HG03442 (cell line): ENCODE measurements at regions not wholly inside any gene's neighbourhood (a gene's known extent, or its start where the extent isn't known, plus 50 kb on each side); places are given as distances from the start of the nearest gene placed in this dataset.

Experiments used
- ATAC-seq: cut with Tn5 transposase; IDR thresholded peaks from one replicate; pipeline ENCODE4 v1.9.1; 2021; ENCODE audit warnings: mild to moderate bottlenecking, moderate library complexity; ENCODE audit not compliant: unreplicated experiment

DNA sequence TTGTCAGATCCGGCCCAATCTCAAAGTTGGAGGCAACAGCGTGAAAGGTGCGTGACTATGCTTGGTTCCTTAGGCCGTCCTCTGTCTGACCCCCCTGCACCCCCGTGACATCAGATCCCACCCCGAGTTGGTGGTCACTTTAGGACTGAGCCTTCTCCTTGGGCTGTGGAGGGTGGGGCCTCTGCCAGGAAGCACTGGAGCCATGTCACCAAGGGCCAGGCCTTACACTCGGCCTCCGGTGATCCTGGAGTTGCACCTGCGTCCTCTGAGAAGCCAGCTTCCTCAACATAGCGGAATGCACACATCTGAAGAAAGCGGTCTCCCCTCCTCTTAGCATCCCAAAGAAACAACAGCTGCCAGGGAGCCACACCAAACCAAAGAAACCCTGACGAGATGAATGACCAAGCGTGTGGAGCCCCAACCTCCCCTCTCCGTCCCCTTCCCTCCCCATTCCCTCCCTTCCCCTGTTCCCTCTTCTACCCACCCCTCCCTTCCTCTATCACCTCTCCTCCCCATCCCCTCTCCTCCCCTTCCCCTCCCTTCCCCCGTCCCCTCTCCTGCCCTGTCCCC, 182.6 kb downstream of the TTLL2 start:
- no peak for ATAC-seq

GRCh38 chr6:167508919-167509852, 184.3 kb downstream of the TTLL2 start:
- ATAC-seq = no peak

DNA sequence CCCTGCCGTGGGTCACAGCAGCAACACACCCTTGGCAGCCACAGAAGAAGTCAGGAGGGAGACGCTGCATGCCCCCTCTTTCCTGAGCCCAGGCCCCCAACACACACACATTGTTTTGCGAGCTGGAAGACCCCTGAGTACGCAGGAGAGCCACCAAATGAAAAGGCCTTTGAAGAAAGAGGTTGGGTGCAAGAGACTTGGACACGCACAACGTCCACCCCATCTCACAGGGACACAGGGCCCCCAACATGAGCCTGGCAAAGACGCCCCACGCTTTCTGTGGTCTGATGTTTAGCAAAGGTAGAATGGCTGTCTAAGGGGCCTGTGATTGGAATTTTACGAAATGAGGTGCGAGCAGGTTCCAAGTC, 185.0 kb downstream of the TTLL2 start:
- ATAC-seq = no peak

- no peak for ATAC-seq
Observed at GRCh38 chr6:167510648-167511047, 185.8 kb downstream of the TTLL2 start.

DNA sequence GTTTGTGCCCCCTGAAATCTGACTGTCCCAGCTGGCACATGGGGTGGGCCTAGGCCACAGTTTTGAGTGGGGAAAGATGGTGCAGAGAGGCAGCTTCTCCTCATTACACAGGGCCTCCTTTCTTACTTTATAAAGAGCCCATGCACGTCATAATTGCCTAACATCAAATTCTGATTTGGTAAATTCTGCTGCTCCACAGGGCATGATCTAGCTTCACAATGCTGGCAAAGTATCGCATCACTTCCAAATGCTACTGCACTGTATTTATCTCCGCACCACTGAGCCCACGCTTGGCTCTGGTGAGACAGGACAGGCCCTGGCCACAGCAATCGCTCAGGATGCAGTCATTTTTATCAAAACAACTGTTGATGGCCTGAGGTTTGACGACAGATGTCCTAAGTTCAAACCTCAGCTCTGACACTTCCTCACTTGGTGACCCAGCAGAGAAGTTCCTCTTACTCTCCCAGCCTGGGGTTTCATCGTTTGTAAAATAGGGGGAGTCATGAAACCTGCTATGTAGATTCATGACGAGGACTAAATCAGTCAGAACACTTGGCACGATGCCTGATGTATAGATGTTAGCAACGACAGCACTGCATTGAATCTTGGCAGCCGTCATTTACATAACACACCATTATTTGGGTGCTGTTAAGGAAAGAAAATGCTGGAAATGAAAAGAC, 187.9 kb downstream of the TTLL2 start:
- no peak for ATAC-seq

GRCh38 chr6:167513778-167514177, 188.9 kb downstream of the TTLL2 start:
- no peak for ATAC-seq

GRCh38 chr6:167514524-167514923, 189.6 kb downstream of the TTLL2 start:
- ATAC-seq = no peak

DNA sequence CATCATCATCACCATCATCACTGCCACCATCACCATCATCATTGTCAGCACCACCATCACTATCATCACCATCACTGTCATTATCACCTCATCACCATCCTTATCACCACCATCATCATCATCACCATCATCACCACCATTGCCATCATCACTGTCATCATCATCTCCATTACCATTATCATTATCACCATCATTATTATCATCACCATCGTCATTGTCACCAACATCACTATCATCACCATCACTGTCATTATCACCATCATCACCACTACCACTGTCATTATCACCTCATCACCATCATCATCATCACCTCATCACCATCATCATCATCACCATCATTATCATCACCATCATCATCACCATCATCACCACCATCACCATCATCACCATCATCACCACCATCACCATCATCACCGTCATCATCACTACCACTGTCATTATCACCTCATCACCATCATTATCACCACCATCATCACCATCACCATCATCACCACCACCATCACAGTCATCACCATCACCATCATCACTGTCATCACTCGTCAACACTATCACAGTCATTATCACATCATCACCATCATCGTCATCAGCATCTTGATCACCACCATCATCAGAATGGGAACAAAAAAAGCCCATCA, 191.1 kb downstream of the TTLL2 start:
- ATAC-seq = no peak

- no peak for ATAC-seq
Observed at GRCh38 chr6:167517254-167517916, 192.5 kb downstream of the TTLL2 start.

DNA sequence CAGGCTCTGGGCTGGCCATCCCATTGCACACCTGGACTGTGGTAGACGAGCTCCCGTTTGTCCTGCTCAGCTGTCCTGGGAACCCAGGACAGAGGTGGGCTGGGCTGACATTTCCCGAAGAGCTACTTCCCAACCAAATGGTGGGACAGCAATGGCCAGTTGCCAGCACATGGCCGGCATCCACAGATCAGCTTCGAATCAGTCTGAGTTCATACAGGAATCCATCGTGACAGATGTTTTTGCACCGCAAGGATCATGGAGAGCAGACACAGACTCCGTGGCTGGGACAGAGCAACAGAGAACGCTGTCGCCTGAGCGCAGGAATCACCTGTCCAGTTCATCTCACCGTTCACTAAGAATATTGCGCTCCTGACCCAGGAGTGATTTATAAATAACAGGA, 198.5 kb downstream of the TTLL2 start:
- ATAC-seq = no peak

DNA sequence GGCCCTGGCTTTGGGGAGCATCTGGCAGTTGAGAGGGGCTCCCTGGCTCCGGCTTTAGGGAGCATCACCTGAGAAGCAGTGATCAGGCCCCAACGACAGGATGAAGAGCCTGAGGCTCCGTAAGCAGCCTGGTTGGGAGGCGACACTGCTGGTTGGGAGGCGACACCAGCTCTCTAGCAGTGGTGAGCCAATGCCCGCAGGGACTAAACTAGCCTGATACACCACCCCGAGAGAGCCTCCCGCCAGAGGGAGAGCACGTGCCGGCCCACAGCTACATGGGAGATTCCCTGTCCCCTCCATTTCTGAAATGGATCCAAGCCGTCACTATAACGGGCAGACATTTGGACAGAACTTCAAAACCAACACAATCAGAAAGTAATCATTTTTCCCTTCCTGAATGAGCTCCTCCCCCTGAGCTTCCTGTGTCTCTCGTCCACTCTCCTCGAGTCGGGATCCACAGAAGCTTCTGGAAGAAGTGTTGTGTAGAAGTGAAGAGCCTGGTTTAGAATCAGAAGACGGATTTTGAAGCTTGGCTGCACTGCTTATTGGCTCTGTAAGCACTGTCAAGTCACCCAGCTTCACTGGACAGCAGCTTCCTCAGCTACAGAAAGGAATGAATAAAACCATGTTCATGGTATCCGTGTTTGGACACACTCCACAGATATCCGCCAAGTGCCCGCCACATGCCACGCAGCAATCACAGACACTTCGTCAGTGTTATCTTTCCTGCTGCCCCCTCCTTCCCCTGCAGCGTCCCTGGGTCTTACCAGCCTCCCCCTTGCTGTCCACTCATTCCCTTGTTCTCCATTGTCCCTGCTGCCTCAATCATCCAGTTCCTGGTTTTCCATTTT, 199.6 kb downstream of the TTLL2 start:
- ATAC-seq = no peak

GRCh38 chr6:167525774-167526173, 200.9 kb downstream of the TTLL2 start:
- no peak for ATAC-seq

GRCh38 chr6:167526465-167527368, 201.8 kb downstream of the TTLL2 start:
- ATAC-seq = no peak

- peak; percentile 76 for ATAC-seq
Observed at GRCh38 chr6:167528239-167528638, 203.4 kb downstream of the TTLL2 start.

GRCh38 chr6:167528976-167529375, 204.1 kb downstream of the TTLL2 start:
- no peak for ATAC-seq

GRCh38 chr6:167529444-167530335, 204.8 kb downstream of the TTLL2 start:
- no peak for ATAC-seq

- no peak for ATAC-seq
Observed at GRCh38 chr6:167530951-167531350, 206.1 kb downstream of the TTLL2 start.
